OCI-LY1 (cell line): ENCODE measurements at regions not wholly inside any gene's neighbourhood (a gene's known extent, or its start where the extent isn't known, plus 50 kb on each side); places are given as distances from the start of the nearest gene placed in this dataset.
"Not testable (repeated sequence)": the region's sequence is repeated elsewhere in the genome, so short reads cannot be mapped to it uniquely, and the experiment has no call there.

Experiments used
- H2AFZ ChIP-seq: fragments of 200-600 bp; sonication (generic), shearing (Covaris generic); 2 replicates; pipeline ENCODE4 v1.6.0; 2014; ENCODE audit warnings: antibody characterized with exemption, mild to moderate bottlenecking, low read length
- H3F3A ChIP-seq: fragments of 200-600 bp; sonication (generic), shearing (Covaris generic); 2 replicates; pipeline ENCODE4 v1.6.0; 2014; ENCODE audit warnings: mild to moderate bottlenecking, antibody characterized with exemption, low read length, moderate library complexity; ENCODE audit not compliant: insufficient read depth
- H3K27ac ChIP-seq: fragments of 200-600 bp; sonication (generic); 2 replicates; pipeline ENCODE4 v1.5.1; 2014; ENCODE audit warnings: low read length, mixed run types, mild to moderate bottlenecking, low read depth; ENCODE audit not compliant: poor library complexity, severe bottlenecking
- H3K27me3 ChIP-seq: fragments of 200-600 bp; sonication (generic); 2 replicates; pipeline ENCODE4 v1.6.0; 2014; ENCODE audit warnings: antibody characterized with exemption, mild to moderate bottlenecking, low read length, moderate library complexity; ENCODE audit not compliant: insufficient read depth
- H3K36me3 ChIP-seq: fragments of 200-600 bp; sonication (generic); 2 replicates; pipeline ENCODE4 v1.6.1; 2014; ENCODE audit warnings: mild to moderate bottlenecking, antibody characterized with exemption, low read length, moderate library complexity, mixed read lengths; ENCODE audit not compliant: insufficient read depth
- H3K4me1 ChIP-seq: fragments of 200-600 bp; sonication (generic); 2 replicates; pipeline ENCODE4 v1.5.1; 2014; ENCODE audit warnings: mild to moderate bottlenecking, low read length, moderate library complexity; ENCODE audit not compliant: insufficient read depth, severe bottlenecking
- H3K4me2 ChIP-seq: fragments of 200-600 bp; sonication (generic), shearing (Covaris generic); 2 replicates; pipeline ENCODE4 v1.6.1; 2014; ENCODE audit warnings: low read length
- H3K4me3 ChIP-seq: fragments of 200-600 bp; sonication (generic); 2 replicates; pipeline ENCODE4 v1.5.1; 2014; ENCODE audit warnings: low read length, low read depth, mild to moderate bottlenecking, mixed read lengths; ENCODE audit not compliant: poor library complexity, severe bottlenecking
- H3K79me2 ChIP-seq: fragments of 200-600 bp; shearing (Covaris generic); 2 replicates; pipeline ENCODE4 v1.6.1; 2016; ENCODE audit warnings: mixed run types, low read length, mixed read lengths; ENCODE audit not compliant: insufficient read depth
- H3K9ac ChIP-seq: fragments of 200-600 bp; sonication (generic), shearing (Covaris generic); 2 replicates; pipeline ENCODE4 v1.6.1; 2014; ENCODE audit warnings: mild to moderate bottlenecking, low read length, mixed read lengths
- H3K9me2 ChIP-seq: fragments of 200-600 bp; sonication (generic), shearing (Covaris generic); 2 replicates; pipeline ENCODE4 v1.6.1; 2014; ENCODE audit warnings: low read depth, mild to moderate bottlenecking, low read length, mixed read lengths
- H3K9me3 ChIP-seq: fragments of 200-600 bp; shearing (Covaris generic); 2 replicates; pipeline ENCODE4 v1.6.1; 2014; ENCODE audit warnings: low read length, mixed read lengths
- H4K20me1 ChIP-seq: fragments of 200-600 bp; sonication (generic), shearing (Covaris generic); 2 replicates; pipeline ENCODE4 v1.6.0; 2016; ENCODE audit warnings: mild to moderate bottlenecking, low read length; ENCODE audit not compliant: insufficient read depth
- EZH2 ChIP-seq: fragments of 200-600 bp; sonication (generic), shearing (Covaris generic); IDR thresholded peaks from 2 replicates; pipeline ENCODE4 v1.8.0; 2017; ENCODE audit warnings: borderline replicate concordance, mixed run types, mild to moderate bottlenecking, antibody characterized with exemption, low read length, moderate library complexity, mixed read lengths
- TF ChIP-seq, protein P1 (sequence below): fragments of 200-600 bp; sonication (generic), shearing (Covaris generic); IDR thresholded peaks from 2 replicates; pipeline ENCODE4 v1.5.1; 2017; ENCODE audit warnings: mild to moderate bottlenecking, antibody characterized with exemption, low read length, moderate library complexity, mixed read lengths

DNA sequence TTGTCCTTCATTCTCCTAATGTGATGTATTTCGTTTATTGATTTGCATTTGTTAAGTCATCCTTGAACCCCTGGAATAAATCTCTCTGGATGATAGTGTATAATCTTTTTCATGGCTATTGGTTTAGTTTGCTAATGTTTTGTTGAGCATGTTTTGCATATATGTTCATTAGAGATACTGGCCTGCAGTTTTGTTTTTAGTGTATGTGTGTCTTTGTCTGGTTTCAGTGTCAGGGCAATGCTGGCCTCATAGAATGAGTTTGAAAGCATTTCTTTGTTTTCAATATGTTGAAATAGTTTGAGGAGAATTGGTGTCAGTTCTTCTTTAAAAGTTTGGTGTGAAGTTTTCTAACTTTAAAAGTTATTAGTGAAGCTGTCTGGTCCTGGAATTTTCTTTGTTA lies 149.6 kb upstream of the ATP10B start:
- no peak overlapping the region for H3K4me2 ChIP-seq
- no peak overlapping the region for H2AFZ ChIP-seq
- no peaks in the 10 kb centered on the region for H3K27me3 ChIP-seq
- no peak overlapping the region for H3K9ac ChIP-seq
- TF ChIP-seq EZH2 = no peak
- TF ChIP-seq, protein P1, sequence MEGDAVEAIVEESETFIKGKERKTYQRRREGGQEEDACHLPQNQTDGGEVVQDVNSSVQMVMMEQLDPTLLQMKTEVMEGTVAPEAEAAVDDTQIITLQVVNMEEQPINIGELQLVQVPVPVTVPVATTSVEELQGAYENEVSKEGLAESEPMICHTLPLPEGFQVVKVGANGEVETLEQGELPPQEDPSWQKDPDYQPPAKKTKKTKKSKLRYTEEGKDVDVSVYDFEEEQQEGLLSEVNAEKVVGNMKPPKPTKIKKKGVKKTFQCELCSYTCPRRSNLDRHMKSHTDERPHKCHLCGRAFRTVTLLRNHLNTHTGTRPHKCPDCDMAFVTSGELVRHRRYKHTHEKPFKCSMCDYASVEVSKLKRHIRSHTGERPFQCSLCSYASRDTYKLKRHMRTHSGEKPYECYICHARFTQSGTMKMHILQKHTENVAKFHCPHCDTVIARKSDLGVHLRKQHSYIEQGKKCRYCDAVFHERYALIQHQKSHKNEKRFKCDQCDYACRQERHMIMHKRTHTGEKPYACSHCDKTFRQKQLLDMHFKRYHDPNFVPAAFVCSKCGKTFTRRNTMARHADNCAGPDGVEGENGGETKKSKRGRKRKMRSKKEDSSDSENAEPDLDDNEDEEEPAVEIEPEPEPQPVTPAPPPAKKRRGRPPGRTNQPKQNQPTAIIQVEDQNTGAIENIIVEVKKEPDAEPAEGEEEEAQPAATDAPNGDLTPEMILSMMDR = no peak
- no peaks in the 10 kb centered on the region for H3K79me2 ChIP-seq
- no peaks in the 10 kb centered on the region for H3K4me1 ChIP-seq
- H4K20me1 ChIP-seq = no peaks in the 10 kb centered on the region
- H3K4me3 ChIP-seq = no peak overlapping the region
- H3K36me3 ChIP-seq = no peaks in the 10 kb centered on the region
- no peaks in the 10 kb centered on the region for H3K9me3 ChIP-seq
- no peaks in the 10 kb centered on the region for H3F3A ChIP-seq
- no peak overlapping the region for H3K27ac ChIP-seq
- H3K9me2 ChIP-seq = no peaks in the 10 kb centered on the region

DNA sequence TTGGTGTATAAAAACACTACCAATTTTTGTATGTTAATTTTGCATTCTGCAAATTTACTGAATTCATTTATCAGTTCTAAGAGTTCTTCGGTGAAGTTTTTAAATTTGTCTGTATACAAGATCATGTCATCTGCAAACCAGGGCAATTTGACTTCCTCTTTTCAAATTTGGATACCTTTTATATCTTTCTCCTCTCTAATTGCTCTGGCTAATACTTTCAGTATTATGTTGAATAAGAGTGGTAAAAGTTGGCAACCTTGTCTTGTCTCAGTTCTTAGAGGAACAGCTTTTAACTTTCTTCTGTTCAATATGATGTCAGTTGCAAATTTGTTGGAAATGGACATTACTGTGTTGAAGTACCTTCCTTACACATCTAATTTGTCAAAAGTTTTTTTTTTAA lies 149.1 kb upstream of the ATP10B start:
- H3K36me3 ChIP-seq, H3K27me3 ChIP-seq, H3K27ac ChIP-seq, H3K79me2 ChIP-seq, H2AFZ ChIP-seq, H3K9me3 ChIP-seq, H3K4me3 ChIP-seq, H3K4me2 ChIP-seq, H3K4me1 ChIP-seq, H3F3A ChIP-seq, H3K9ac ChIP-seq, H3K9me2 ChIP-seq, H4K20me1 ChIP-seq: not testable (repeated sequence)

DNA sequence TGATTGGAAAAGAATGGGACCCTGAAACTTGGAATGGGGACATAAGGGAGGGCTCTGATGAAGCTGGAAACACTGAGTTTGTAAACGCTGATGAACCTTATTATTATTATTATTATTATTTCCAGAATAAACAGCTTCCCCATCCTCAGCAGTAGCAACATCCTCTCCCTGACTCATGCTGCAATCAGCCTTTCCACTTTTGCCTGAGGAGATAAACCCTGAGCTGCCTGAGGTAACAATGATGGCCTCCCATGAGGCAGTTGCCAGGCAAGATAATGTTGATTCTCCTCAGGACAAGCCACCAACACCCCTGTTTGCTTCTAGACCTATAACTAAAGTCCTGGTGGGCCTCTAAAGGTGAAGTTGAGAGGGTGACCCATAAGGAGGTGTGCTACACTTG lies 139.2 kb upstream of the ATP10B start:
- Histone ChIP-seq H3K4me3 (no peak overlapping the region), H3K4me1 (no peaks in the 10 kb centered on the region), H3K9me3 (no peaks in the 10 kb centered on the region), H3K27ac (no peak overlapping the region), H3K9me2 (no peaks in the 10 kb centered on the region), H3K79me2 (no peaks in the 10 kb centered on the region), H3K9ac (no peak overlapping the region), H3K4me2 (no peak overlapping the region), H3K27me3 (no peaks in the 10 kb centered on the region), H3K36me3 (no peaks in the 10 kb centered on the region), H4K20me1 (no peaks in the 10 kb centered on the region), H2AFZ (no peak overlapping the region), H3F3A (no peaks in the 10 kb centered on the region)
- no peak for TF ChIP-seq EZH2
- TF ChIP-seq, protein P1 = no peak

DNA sequence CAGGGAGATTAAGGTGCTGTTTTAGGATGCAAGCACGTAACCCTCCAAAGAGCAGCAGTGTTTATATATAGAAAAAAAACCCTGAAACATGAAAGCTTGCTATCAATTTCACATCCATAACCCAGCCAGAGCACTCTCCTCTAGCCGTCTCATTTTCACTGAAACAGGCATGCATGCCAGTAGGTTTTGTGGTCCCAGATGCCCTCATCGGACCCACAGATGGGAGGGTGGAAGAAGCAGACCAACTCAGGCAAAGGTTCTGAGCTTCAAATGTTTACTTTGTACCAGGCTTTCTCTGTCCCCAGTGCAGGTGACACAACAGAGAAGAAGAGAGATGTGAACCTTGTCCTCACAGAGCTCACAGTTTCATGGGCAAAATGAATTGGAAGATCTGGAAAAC lies 127.4 kb upstream of the ATP10B start:
- Histone ChIP-seq H3K9ac (no peak overlapping the region), H3K4me2 (no peak overlapping the region), H3F3A (no peaks in the 10 kb centered on the region), H3K27me3 (no peaks in the 10 kb centered on the region), H2AFZ (no peak overlapping the region), H3K4me3 (no peak overlapping the region), H3K9me2 (no peaks in the 10 kb centered on the region), H4K20me1 (no peaks in the 10 kb centered on the region), H3K27ac (no peak overlapping the region), H3K9me3 (no peaks in the 10 kb centered on the region), H3K36me3 (no peaks in the 10 kb centered on the region), H3K4me1 (no peaks in the 10 kb centered on the region), H3K79me2 (no peaks in the 10 kb centered on the region)
- TF ChIP-seq, protein P1 = no peak
- no peak for TF ChIP-seq EZH2
